Activated CD8-positive, alpha-beta memory T cell treated with anti-CD3 and anti-CD28 coated beads, Interleukin-2, amount 50 U/mL, for 24 hours (primary cell): ENCODE measurements at regions not wholly inside any gene's neighbourhood (a gene's known extent, or its start where the extent isn't known, plus 50 kb on each side); places are given as distances from the start of the nearest gene placed in this dataset.

Source experiments
- DNase-seq: peaks from one replicate; pipeline ENCODE4 v3.0.0-alpha.2; 2020; ENCODE audit errors: extremely low read depth

GRCh38 chr13:33515146-33515545 lies 229.6 kb upstream of the STARD13 start:
- no peak for DNase-seq

- no peak for DNase-seq
Observed at GRCh38 chr13:33518452-33518851, 232.9 kb upstream of the STARD13 start.

- DNase-seq, result no peak
Observed at GRCh38 chr13:33519561-33520467, 234.3 kb upstream of the STARD13 start.

- no peak for DNase-seq
Observed at GRCh38 chr13:33520468-33520839, 234.9 kb upstream of the STARD13 start.

GRCh38 chr13:33524086-33524485 lies 238.5 kb upstream of the STARD13 start:
- DNase-seq, result no peak

GRCh38 chr13:33525763-33526162 lies 240.2 kb upstream of the STARD13 start:
- no peak for DNase-seq

GRCh38 chr13:33526718-33527117 lies 241.2 kb upstream of the STARD13 start:
- no peak for DNase-seq

GRCh38 chr13:33528896-33529295 lies 243.3 kb upstream of the STARD13 start:
- DNase-seq, result no peak

GRCh38 chr13:33531484-33531883 lies 245.9 kb upstream of the STARD13 start:
- DNase-seq, result no peak

GRCh38 chr13:33535061-33535460 lies 249.5 kb upstream of the STARD13 start:
- DNase-seq, result no peak

GRCh38 chr13:33536601-33537000 lies 251.0 kb upstream of the STARD13 start:
- no peak for DNase-seq

GRCh38 chr13:33537026-33537425 lies 251.5 kb upstream of the STARD13 start:
- no peak for DNase-seq

- DNase-seq, result no peak
Observed at GRCh38 chr13:33537676-33538075, 252.1 kb upstream of the STARD13 start.

- DNase-seq, result no peak
Observed at GRCh38 chr13:33541456-33541855, 255.9 kb upstream of the STARD13 start.

- no peak for DNase-seq
Observed at GRCh38 chr13:33541962-33542308, 256.4 kb upstream of the STARD13 start.

- DNase-seq, result peak; percentile 96
Observed at GRCh38 chr13:33542309-33543088, 256.9 kb upstream of the STARD13 start.

GRCh38 chr13:33543089-33543459 lies 257.5 kb upstream of the STARD13 start:
- DNase-seq, result no peak

GRCh38 chr13:33543631-33544265 lies 258.2 kb upstream of the STARD13 start:
- no peak for DNase-seq

- DNase-seq, result no peak
Observed at GRCh38 chr13:33544308-33544707, 258.8 kb upstream of the STARD13 start.

GRCh38 chr13:33545492-33545891 lies 259.9 kb upstream of the STARD13 start:
- DNase-seq, result no peak

- DNase-seq, result no peak
Observed at GRCh38 chr13:33547035-33547434, 261.5 kb upstream of the STARD13 start.

GRCh38 chr13:33548069-33548468 lies 262.5 kb upstream of the STARD13 start:
- no peak for DNase-seq

GRCh38 chr13:33550276-33550675 lies 264.7 kb upstream of the STARD13 start:
- DNase-seq, result no peak
